ENCODE measurements at regions not wholly inside any gene's neighbourhood (a gene's known extent, or its start where the extent isn't known, plus 50 kb on each side); places are given as distances from the start of the nearest gene placed in this dataset.
"Not testable (repeated sequence)": the region's sequence is repeated elsewhere in the genome, so short reads cannot be mapped to it uniquely, and the experiment has no call there.

DNA sequence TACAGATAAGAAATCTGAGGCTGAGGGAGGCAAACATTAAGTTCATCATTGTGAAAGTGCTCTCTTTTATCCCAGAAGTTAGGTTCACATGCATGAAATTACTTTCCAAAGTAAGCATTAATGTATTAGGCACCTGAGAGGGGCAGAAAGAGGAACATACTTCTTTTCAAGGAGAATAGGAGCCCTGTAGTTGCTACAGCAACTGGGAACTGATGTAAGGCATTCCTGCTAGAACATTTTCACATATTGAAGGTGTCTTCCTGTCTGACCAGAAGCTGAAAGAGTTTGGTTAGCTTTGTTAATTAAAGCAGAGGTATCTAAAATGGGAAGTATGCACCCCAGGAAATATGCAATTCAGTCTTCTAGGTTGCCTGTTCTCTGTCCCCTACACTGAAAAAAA lies 65.5 kb upstream of the ZBTB20 start:
- Histone ChIP-seq H3K4me2 (ENCODE audit: extremely low read depth, insufficient read depth, low read length) (no peak overlapping the region), H3K79me2 (ENCODE audit: control insufficient read depth, insufficient read depth, low read length) (no peaks in the 10 kb centered on the region), H3K9ac (ENCODE audit: insufficient read depth, low read length) (no peak overlapping the region), H3K4me1 (ENCODE audit: control insufficient read depth, extremely low read depth, insufficient read depth, low read length) (no peaks in the 10 kb centered on the region), H3K27me3 (ENCODE audit: control insufficient read depth, insufficient read depth, low read length) (no peaks in the 10 kb centered on the region), H3K27ac (ENCODE audit: insufficient read depth, low read length) (no peak overlapping the region), H3K4me3 (replicated peaks in 1 of 4; ENCODE audit: control extremely low read depth in 1 of 4, insufficient read depth in 1 of 4, low read depth in 3 of 4, low read length in 4 of 4) (no peak overlapping the region), H4K20me1 (ENCODE audit: control insufficient read depth, extremely low read depth, insufficient read depth, low read length) (no peaks in the 10 kb centered on the region), H2AFZ (ENCODE audit: low read length) (no peak overlapping the region), H3K36me3 (ENCODE audit: control insufficient read depth, insufficient read depth, low read length) (no peaks in the 10 kb centered on the region), H3K9me3 (ENCODE audit: control insufficient read depth, insufficient read depth, low read depth, low read length) (no peaks in the 10 kb centered on the region)
- no peak for DNase-seq (ENCODE audit: low read depth in 2 of 2)
- no peak for TF ChIP-seq EZH2 (IDR thresholded peaks at IDR 0.05; ENCODE audit: low read length, missing control alignments)
- TF ChIP-seq, protein P1, sequence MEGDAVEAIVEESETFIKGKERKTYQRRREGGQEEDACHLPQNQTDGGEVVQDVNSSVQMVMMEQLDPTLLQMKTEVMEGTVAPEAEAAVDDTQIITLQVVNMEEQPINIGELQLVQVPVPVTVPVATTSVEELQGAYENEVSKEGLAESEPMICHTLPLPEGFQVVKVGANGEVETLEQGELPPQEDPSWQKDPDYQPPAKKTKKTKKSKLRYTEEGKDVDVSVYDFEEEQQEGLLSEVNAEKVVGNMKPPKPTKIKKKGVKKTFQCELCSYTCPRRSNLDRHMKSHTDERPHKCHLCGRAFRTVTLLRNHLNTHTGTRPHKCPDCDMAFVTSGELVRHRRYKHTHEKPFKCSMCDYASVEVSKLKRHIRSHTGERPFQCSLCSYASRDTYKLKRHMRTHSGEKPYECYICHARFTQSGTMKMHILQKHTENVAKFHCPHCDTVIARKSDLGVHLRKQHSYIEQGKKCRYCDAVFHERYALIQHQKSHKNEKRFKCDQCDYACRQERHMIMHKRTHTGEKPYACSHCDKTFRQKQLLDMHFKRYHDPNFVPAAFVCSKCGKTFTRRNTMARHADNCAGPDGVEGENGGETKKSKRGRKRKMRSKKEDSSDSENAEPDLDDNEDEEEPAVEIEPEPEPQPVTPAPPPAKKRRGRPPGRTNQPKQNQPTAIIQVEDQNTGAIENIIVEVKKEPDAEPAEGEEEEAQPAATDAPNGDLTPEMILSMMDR (conservative IDR thresholded peaks at IDR 0.05 in 1 of 2, IDR thresholded peaks at IDR 0.05 in 1 of 2; ENCODE audit: low read depth in 1 of 2, low read length in 2 of 2) = no peak

DNA sequence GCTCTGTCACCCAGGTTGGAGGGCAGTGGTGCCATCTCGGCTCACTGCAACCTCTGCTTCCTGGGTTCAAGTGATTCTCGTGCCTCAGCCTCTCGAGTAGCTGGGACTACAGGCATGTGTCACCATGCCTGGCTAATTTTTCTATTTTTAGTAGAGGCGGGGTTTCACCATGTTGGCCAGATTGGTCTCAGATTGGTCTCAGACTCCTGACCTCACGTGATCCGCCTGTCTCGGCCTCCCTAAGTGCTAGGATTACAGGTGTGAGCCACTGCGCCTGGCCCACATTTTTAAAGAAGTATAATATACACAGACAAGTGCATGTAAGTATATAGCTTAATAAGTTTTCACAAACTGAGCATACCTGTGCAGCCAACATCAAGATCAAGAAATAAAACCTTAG lies 66.0 kb upstream of the ZBTB20 start:
- not testable (repeated sequence) for H3K9ac ChIP-seq (ENCODE audit: insufficient read depth, low read length); H4K20me1 ChIP-seq (ENCODE audit: control insufficient read depth, extremely low read depth, insufficient read depth, low read length); DNase-seq (ENCODE audit: low read depth in 2 of 2); H3K27me3 ChIP-seq (ENCODE audit: control insufficient read depth, insufficient read depth, low read length); H3K27ac ChIP-seq (ENCODE audit: insufficient read depth, low read length); H3K4me2 ChIP-seq (ENCODE audit: extremely low read depth, insufficient read depth, low read length); H3K9me3 ChIP-seq (ENCODE audit: control insufficient read depth, insufficient read depth, low read depth, low read length); H3K36me3 ChIP-seq (ENCODE audit: control insufficient read depth, insufficient read depth, low read length); H3K4me1 ChIP-seq (ENCODE audit: control insufficient read depth, extremely low read depth, insufficient read depth, low read length); H3K79me2 ChIP-seq (ENCODE audit: control insufficient read depth, insufficient read depth, low read length); H3K4me3 ChIP-seq (replicated peaks in 1 of 4; ENCODE audit: control extremely low read depth in 1 of 4, insufficient read depth in 1 of 4, low read depth in 3 of 4, low read length in 4 of 4); H2AFZ ChIP-seq (ENCODE audit: low read length)

DNA sequence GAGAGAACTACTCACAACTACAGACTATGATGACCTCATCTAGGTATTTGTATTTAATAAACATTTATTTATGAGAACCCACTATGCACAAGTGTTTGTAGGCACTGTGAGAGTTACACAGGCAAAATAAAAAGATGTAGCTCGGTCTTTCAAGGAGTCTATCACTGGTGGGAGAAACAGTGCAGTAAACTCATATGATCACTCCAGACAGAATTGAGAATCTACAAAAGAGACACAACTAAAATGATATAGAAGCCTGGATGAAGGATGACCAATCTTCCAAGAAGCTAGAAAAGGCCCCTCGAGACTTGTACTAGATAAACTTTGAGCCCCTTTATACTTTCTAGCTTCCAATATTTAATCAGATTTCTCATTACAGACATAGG lies 70.2 kb upstream of the ZBTB20 start:
- H3K9ac ChIP-seq (ENCODE audit: insufficient read depth, low read length) = no peak overlapping the region

More for the DNA sequence above, 70.2 kb upstream of the ZBTB20 start:
- H2AFZ ChIP-seq (ENCODE audit: low read length) = no peak overlapping the region
- H3K27me3 ChIP-seq (ENCODE audit: control insufficient read depth, insufficient read depth, low read length) = no peaks in the 10 kb centered on the region
- peaks cover 6% of the 10 kb centered on the region for H3K4me1 ChIP-seq (ENCODE audit: control insufficient read depth, extremely low read depth, insufficient read depth, low read length)
- TF ChIP-seq EZH2 (IDR thresholded peaks at IDR 0.05; ENCODE audit: low read length, missing control alignments) = no peak
- TF ChIP-seq, protein P1 (conservative IDR thresholded peaks at IDR 0.05 in 1 of 2, IDR thresholded peaks at IDR 0.05 in 1 of 2; ENCODE audit: low read depth in 1 of 2, low read length in 2 of 2) = no peak
- no peaks in the 10 kb centered on the region for H4K20me1 ChIP-seq (ENCODE audit: control insufficient read depth, extremely low read depth, insufficient read depth, low read length)
- H3K4me2 ChIP-seq (ENCODE audit: extremely low read depth, insufficient read depth, low read length) = no peak overlapping the region
- no peaks in the 10 kb centered on the region for H3K79me2 ChIP-seq (ENCODE audit: control insufficient read depth, insufficient read depth, low read length)
- H3K4me3 ChIP-seq (replicated peaks in 1 of 4; ENCODE audit: control extremely low read depth in 1 of 4, insufficient read depth in 1 of 4, low read depth in 3 of 4, low read length in 4 of 4) = no peak overlapping the region
- H3K27ac ChIP-seq (ENCODE audit: insufficient read depth, low read length) = no peak overlapping the region
- DNase-seq (ENCODE audit: low read depth in 2 of 2) = no peak
- H3K36me3 ChIP-seq (ENCODE audit: control insufficient read depth, insufficient read depth, low read length) = no peaks in the 10 kb centered on the region
- H3K9me3 ChIP-seq (ENCODE audit: control insufficient read depth, insufficient read depth, low read depth, low read length) = no peaks in the 10 kb centered on the region
